ENCODE measurements at regions not wholly inside any gene's neighbourhood (a gene's known extent, or its start where the extent isn't known, plus 50 kb on each side); places are given as distances from the start of the nearest gene placed in this dataset.
"Not testable (repeated sequence)": the region's sequence is repeated elsewhere in the genome, so short reads cannot be mapped to it uniquely, and the experiment has no call there.

GRCh38 chr19:28542394-28543243, 670.3 kb downstream of the UQCRFS1 start:
- no peak for DNase-seq (ENCODE audit: low spot score)
- Histone ChIP-seq H3K9me3 (peaks cover under 1% of the 10 kb centered on the region), H3K27ac (no peak overlapping the region), H3K4me1 (ENCODE audit: control insufficient read depth in 1 of 2, low read depth in 2 of 2) (no peaks in the 10 kb centered on the region), H3K4me3 (no peak overlapping the region), H3K27me3 (replicated peaks; ENCODE audit: insufficient read depth) (no peaks in the 10 kb centered on the region), H3K36me3 (no peaks in the 10 kb centered on the region)
- no peak for ATAC-seq (ENCODE audit: insufficient number of reproducible peaks, low FRiP score, low read depth)
- TF ChIP-seq CTCF (IDR thresholded peaks at IDR 0.05), result no peak

DNA sequence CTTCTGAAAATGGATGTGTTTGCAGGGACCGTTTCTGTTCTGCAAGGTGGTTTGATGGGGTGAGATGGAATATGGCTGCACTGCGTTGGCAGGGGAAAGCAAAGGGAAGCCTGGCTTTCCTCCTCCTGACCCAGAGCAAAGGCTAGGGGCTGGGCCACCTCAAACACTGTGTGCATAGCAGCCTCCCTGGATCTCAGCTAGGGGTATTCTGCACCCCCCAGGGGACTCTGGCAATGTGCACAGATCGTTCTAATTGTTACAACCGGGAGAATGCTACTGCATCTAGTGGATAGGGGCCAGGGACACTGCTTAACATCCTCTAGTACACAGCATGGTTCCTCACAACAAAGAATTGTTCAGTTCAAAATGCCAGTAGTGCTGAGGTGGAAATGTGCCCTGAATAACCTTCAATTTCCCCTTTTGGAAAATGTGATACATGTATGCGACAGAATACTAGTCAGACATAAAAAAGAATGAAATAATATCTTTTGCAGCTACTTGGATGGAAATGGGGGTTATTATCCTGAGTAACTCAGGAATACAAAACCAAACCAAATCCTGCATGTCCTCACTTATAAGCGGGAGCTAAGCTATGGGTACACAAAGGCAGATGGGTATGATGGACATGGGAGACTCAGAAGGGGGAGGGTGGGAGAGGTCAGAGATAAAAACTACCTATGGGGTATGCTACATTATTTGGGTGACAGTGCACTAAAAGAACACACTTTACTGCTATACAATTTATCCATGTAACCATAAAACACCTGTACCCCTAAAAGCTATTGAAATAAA, 671.2 kb downstream of the UQCRFS1 start:
- ATAC-seq (ENCODE audit: insufficient number of reproducible peaks, low FRiP score, low read depth) (no peak), DNase-seq (ENCODE audit: low spot score) (no peak)
- H3K27me3 ChIP-seq (replicated peaks; ENCODE audit: insufficient read depth), result no peaks in the 10 kb centered on the region
- H3K9me3 ChIP-seq, result peaks cover 3% of the 10 kb centered on the region
- H3K27ac ChIP-seq, result no peak overlapping the region
- H3K4me3 ChIP-seq, result no peak overlapping the region
- H3K36me3 ChIP-seq, result no peaks in the 10 kb centered on the region
- no peak for TF ChIP-seq CTCF (IDR thresholded peaks at IDR 0.05)
- no peaks in the 10 kb centered on the region for H3K4me1 ChIP-seq (ENCODE audit: control insufficient read depth in 1 of 2, low read depth in 2 of 2)

- no peak for TF ChIP-seq CTCF (IDR thresholded peaks at IDR 0.05)
- DNase-seq (ENCODE audit: low spot score), result no peak
- H3K27ac ChIP-seq, result no peak overlapping the region
- no peaks in the 10 kb centered on the region for H3K36me3 ChIP-seq
- no peak for ATAC-seq (ENCODE audit: insufficient number of reproducible peaks, low FRiP score, low read depth)
- H3K27me3 ChIP-seq (replicated peaks; ENCODE audit: insufficient read depth), result no peaks in the 10 kb centered on the region
- peaks cover 3% of the 10 kb centered on the region for H3K9me3 ChIP-seq
- no peaks in the 10 kb centered on the region for H3K4me1 ChIP-seq (ENCODE audit: control insufficient read depth in 1 of 2, low read depth in 2 of 2)
- no peak overlapping the region for H3K4me3 ChIP-seq
These were observed 671.9 kb downstream of the UQCRFS1 start for GRCh38 chr19:28541029-28541428.

- ATAC-seq (ENCODE audit: insufficient number of reproducible peaks, low FRiP score, low read depth); H3K27ac ChIP-seq; H3K4me3 ChIP-seq; H3K36me3 ChIP-seq; H3K27me3 ChIP-seq (replicated peaks; ENCODE audit: insufficient read depth); DNase-seq (ENCODE audit: low spot score); H3K4me1 ChIP-seq (ENCODE audit: control insufficient read depth in 1 of 2, low read depth in 2 of 2); H3K9me3 ChIP-seq: not testable (repeated sequence)
These were observed 672.6 kb downstream of the UQCRFS1 start for GRCh38 chr19:28540385-28540784.

- no peak for TF ChIP-seq CTCF (IDR thresholded peaks at IDR 0.05)
- Histone ChIP-seq H3K36me3 (no peaks in the 10 kb centered on the region), H3K27ac (no peak overlapping the region), H3K4me3 (no peak overlapping the region), H3K9me3 (peaks cover 3% of the 10 kb centered on the region), H3K27me3 (replicated peaks; ENCODE audit: insufficient read depth) (no peaks in the 10 kb centered on the region), H3K4me1 (ENCODE audit: control insufficient read depth in 1 of 2, low read depth in 2 of 2) (no peaks in the 10 kb centered on the region)
- no peak for DNase-seq (ENCODE audit: low spot score)
- no peak for ATAC-seq (ENCODE audit: insufficient number of reproducible peaks, low FRiP score, low read depth)
These were observed 673.2 kb downstream of the UQCRFS1 start for GRCh38 chr19:28539759-28540158.

- ATAC-seq (ENCODE audit: insufficient number of reproducible peaks, low FRiP score, low read depth); H3K36me3 ChIP-seq; H3K9me3 ChIP-seq; H3K27me3 ChIP-seq (replicated peaks; ENCODE audit: insufficient read depth); H3K27ac ChIP-seq; H3K4me1 ChIP-seq (ENCODE audit: control insufficient read depth in 1 of 2, low read depth in 2 of 2); H3K4me3 ChIP-seq; DNase-seq (ENCODE audit: low spot score): not testable (repeated sequence)
These were observed 674.4 kb downstream of the UQCRFS1 start for GRCh38 chr19:28538579-28538978.
